ENCODE measurements at regions not wholly inside any gene's neighbourhood (a gene's known extent, or its start where the extent isn't known, plus 50 kb on each side); places are given as distances from the start of the nearest gene placed in this dataset.

- TF ChIP-seq CTCF (optimal IDR thresholded peaks at IDR 0.05 in 1 of 3, IDR thresholded peaks at IDR 0.05 in 1 of 3, conservative IDR thresholded peaks at IDR 0.05 in 1 of 3; ENCODE audit: extremely low read depth in 1 of 3, insufficient read depth in 2 of 3, low read length in 3 of 3): no peak
- no peak for TF ChIP-seq EZH2 (IDR thresholded peaks at IDR 0.05; ENCODE audit: low read length)
Measured at GRCh38 chr6:168213121-168213524, 106.5 kb downstream of the DACT2 start.
